ENCODE measurements at regions not wholly inside any gene's neighbourhood (a gene's known extent, or its start where the extent isn't known, plus 50 kb on each side); places are given as distances from the start of the nearest gene placed in this dataset.

DNA sequence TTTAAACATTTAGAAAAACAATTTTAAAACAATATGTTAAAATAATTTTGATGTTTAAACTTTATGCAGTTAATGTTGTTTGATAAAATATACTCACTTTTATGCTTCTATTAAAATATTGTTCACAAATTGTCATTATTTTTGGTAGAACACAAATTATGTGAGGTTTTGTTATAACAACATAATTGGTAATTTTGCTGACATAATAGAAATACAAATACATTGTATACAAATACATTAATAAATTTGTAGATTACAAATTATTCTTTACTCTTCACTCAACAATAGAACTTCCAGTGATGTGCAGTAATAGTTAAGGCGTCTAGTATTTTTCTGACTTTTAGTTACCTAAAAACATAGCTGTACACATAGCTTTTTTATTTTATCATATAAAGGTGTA lies 1472.4 kb upstream of the ADGRL3 start:
- TF ChIP-seq CTCF (IDR thresholded peaks at IDR 0.05) (no peak), POLR2AphosphoS5 (IDR thresholded peaks at IDR 0.05) (no peak)

All from upper lobe of left lung (tissue), 4 donors.